ENCODE measurements at regions not wholly inside any gene's neighbourhood (a gene's known extent, or its start where the extent isn't known, plus 50 kb on each side); places are given as distances from the start of the nearest gene placed in this dataset.

DNA sequence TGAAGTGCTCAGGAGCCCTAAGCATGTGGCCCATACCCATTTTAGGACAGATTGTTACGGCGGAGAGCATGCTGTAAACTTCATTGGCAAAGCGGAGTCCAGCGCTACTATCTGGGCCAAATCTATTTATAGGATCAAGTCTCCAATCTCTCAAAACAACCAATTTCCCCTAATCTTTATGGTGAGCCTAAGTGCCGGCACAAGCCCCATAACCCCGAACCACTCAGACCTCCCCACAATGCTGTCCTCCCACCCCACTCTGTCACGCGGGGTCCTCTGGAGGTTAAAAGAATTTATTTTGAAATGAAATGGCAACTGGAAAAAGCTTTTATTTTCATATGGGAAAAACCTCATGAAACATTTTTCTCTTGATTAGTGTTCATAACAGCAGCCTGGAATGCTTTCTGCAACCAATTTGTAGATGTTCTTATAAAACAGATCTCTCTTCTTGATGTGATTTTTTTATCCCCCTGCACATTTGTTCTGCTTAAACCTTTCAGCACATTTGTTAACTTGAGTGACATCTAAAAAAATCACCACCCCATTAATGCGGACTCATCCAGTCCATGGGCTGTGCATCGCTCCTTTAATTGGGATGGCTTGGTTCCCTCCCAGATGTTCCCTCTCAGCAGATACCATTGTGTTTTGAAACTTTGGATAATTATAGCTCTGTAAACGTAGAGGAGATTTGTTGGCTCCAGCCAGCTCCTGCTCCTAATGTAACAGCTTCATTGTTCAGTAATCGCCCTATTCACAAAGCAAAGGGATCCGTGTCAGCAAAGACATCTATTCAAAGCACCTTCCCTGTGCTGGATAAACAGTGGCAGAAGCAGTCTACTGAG lies 323.6 kb downstream of the CD83 start (continued):
- no peak for TF ChIP-seq NKRF (conservative IDR thresholded peaks at IDR 0.05)

DNA sequence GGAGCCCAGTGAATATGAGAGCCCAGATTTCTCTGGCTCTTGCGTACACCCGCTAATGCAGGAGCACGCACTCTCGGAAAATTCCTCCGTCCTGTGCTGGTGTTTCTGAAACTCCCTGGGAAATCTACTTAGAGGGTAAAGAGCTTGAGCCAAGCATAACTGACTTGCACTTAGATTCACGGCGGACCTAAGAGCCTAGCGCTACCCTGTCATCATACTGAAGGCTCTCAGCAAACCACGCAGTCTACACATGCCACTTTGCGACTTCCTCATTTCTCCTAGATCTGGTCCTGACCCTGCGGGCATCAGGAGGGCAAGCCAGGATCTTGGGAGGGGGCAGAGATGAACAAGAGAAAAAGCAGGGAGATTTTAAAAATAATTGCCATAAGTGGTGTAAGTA lies 324.7 kb downstream of the CD83 start:
- H3K36me3 ChIP-seq (ENCODE audit: control insufficient read depth in 2 of 2, insufficient read depth in 2 of 2, low read length in 1 of 2): no peaks in the 10 kb centered on the region
- no TSS peak for BruUV-seq (replicated peaks)
- ChIA-PET POLR2A (no interaction called here), SMC1A (ENCODE audit: uncharacterized antibody, unreplicated experiment) (no interaction called here), CTCF (no interaction called here), RAD21 (ENCODE audit: unreplicated experiment) (no interaction called here)
- no peaks in the 10 kb centered on the region for H3K4me1 ChIP-seq (ENCODE audit: control insufficient read depth, insufficient read depth, low read length)
- no peak for DNase-seq (ENCODE audit: low read depth, low spot score)
- intact Hi-C loops (cut with micrococcal nuclease; ENCODE audit: unreplicated experiment): no loop called here
- H3K27me3 ChIP-seq (replicated peaks in 1 of 2; ENCODE audit: control insufficient read depth in 2 of 2, insufficient read depth in 2 of 2, low read length in 1 of 2): no peaks in the 10 kb centered on the region
- TF ChIP-seq PBX3 (IDR thresholded peaks at IDR 0.05; ENCODE audit: insufficient replicate concordance, low read depth, low read length) (no peak), SPI1 (IDR thresholded peaks at IDR 0.05; ENCODE audit: borderline replicate concordance, insufficient read depth, low read depth, low read length) (peak; percentile 36; the same call in 1 of the 2 replicates)
- no peak for ATAC-seq
- no peak overlapping the region for H3K27ac ChIP-seq (ENCODE audit: control insufficient read depth, insufficient read depth)
- H2AFZ ChIP-seq (ENCODE audit: control insufficient read depth, low read depth, low read length): no peak overlapping the region
- no peak overlapping the region for H3K4me3 ChIP-seq
- no peaks in the 10 kb centered on the region for H4K20me1 ChIP-seq (ENCODE audit: control insufficient read depth, insufficient read depth)
- H3K9ac ChIP-seq (ENCODE audit: control insufficient read depth, insufficient read depth, low read length): no peak overlapping the region
- FAIRE-seq: no peak
- H3K79me2 ChIP-seq (ENCODE audit: control insufficient read depth, insufficient read depth, low read length): no peaks in the 10 kb centered on the region
- H3K4me2 ChIP-seq (ENCODE audit: control insufficient read depth, insufficient read depth): no peak overlapping the region
- WGBS (ENCODE audit: insufficient coverage, insufficient replicate concordance, low lambda C conversion rate, missing lambda C conversion rate): 76% methylated on average over 10 of the region's 11 CpGs
- no peaks in the 10 kb centered on the region for H3K9me3 ChIP-seq (replicated peaks; ENCODE audit: control insufficient read depth, insufficient read depth, low read length)
- in situ Hi-C loops (cut with MboI): no loop called here

All from GM12878 (cell line).